Neural progenitor cell (in vitro differentiated cells): ENCODE measurements at regions not wholly inside any gene's neighbourhood (a gene's known extent, or its start where the extent isn't known, plus 50 kb on each side); places are given as distances from the start of the nearest gene placed in this dataset.

Source experiments
- DNase-seq: peaks from one replicate; pipeline ENCODE4 v3.0.0-alpha.2; 2016; ENCODE audit warnings: low spot score
- H2AFZ ChIP-seq: fragments of 200-600 bp; sonication (generic); replicated peaks from 2 replicates; pipeline ENCODE4 v1.6.1; 2016; ENCODE audit warnings: antibody characterized with exemption
- H3F3A ChIP-seq: fragments of 200-600 bp; sonication (generic); 2 replicates; pipeline ENCODE4 v1.6.1; 2016; ENCODE audit warnings: antibody characterized with exemption, low read depth
- H3K27ac ChIP-seq: fragments of 200-600 bp; sonication (generic); 2 replicates; pipeline ENCODE4 v1.5.1; 2016; ENCODE audit warnings: mild to moderate bottlenecking
- H3K27me3 ChIP-seq: fragments of 200-600 bp; sonication (generic); 2 replicates; pipeline ENCODE4 v1.6.1; 2016; ENCODE audit warnings: mild to moderate bottlenecking, moderate library complexity
- H3K36me3 ChIP-seq: fragments of 200-600 bp; sonication (generic); 2 replicates; pipeline ENCODE4 v1.5.1; 2016
- H3K4me1 ChIP-seq: fragments of 200-600 bp; sonication (generic); 2 replicates; pipeline ENCODE4 v1.6.1; 2016; ENCODE audit warnings: mixed run types
- H3K4me2 ChIP-seq: fragments of 200-600 bp; sonication (generic); 2 replicates; pipeline ENCODE4 v1.6.1; 2016
- H3K4me3 ChIP-seq: fragments of 200-600 bp; sonication (generic); 2 replicates; pipeline ENCODE4 v1.5.1; 2016
- H3K79me2 ChIP-seq: fragments of 200-600 bp; sonication (generic); 2 replicates; pipeline ENCODE4 v1.6.1; 2016; ENCODE audit warnings: low read depth
- H3K9ac ChIP-seq: fragments of 200-600 bp; sonication (generic); 2 replicates; pipeline ENCODE4 v1.6.1; 2016
- H3K9me3 ChIP-seq: fragments of 200-600 bp; sonication (generic); 2 replicates; pipeline ENCODE4 v1.5.1; 2016; ENCODE audit warnings: low read depth
- H4K20me1 ChIP-seq: fragments of 200-600 bp; sonication (generic); 2 replicates; pipeline ENCODE4 v1.6.1; 2016; ENCODE audit warnings: low read depth
- H3K27ac Mint-ChIP-seq: 3 replicates; pipeline ENCODE4 v1.8.0; 2021; ENCODE audit warnings: mixed read lengths
- H3K27me3 Mint-ChIP-seq: 2 replicates; pipeline ENCODE4 v1.8.0; 2022; ENCODE audit warnings: low read depth, mild to moderate bottlenecking, inconsistent platforms, moderate library complexity, mixed read lengths; ENCODE audit not compliant: insufficient read depth
- H3K36me3 Mint-ChIP-seq: 3 replicates; pipeline ENCODE4 v1.8.0; 2021; ENCODE audit warnings: mixed read lengths
- H3K4me1 Mint-ChIP-seq: 3 replicates; pipeline ENCODE4 v1.8.0; 2021; ENCODE audit warnings: mixed read lengths
- H3K4me3 Mint-ChIP-seq: 3 replicates; pipeline ENCODE4 v1.8.0; 2021; ENCODE audit warnings: mild to moderate bottlenecking, moderate library complexity, mixed read lengths
- H3K9me3 Mint-ChIP-seq: 3 replicates; pipeline ENCODE4 v1.8.0; 2020; ENCODE audit warnings: mixed read lengths
- EZH2 ChIP-seq: fragments of 200-600 bp; sonication (generic); IDR thresholded peaks from 2 replicates; pipeline ENCODE4 v1.6.1; 2017; ENCODE audit warnings: antibody characterized with exemption, mild to moderate bottlenecking, moderate library complexity
- EZH2phosphoT487 ChIP-seq: fragments of 200-600 bp; sonication (generic); IDR thresholded peaks from 2 replicates; pipeline ENCODE4 v1.6.1; 2017; ENCODE audit warnings: antibody characterized with exemption
- TF ChIP-seq, protein P1 (sequence below): fragments of 200-600 bp; sonication (generic); IDR thresholded peaks from 2 replicates; pipeline ENCODE4 v1.5.1; 2017; ENCODE audit warnings: antibody characterized with exemption, mild to moderate bottlenecking

DNA sequence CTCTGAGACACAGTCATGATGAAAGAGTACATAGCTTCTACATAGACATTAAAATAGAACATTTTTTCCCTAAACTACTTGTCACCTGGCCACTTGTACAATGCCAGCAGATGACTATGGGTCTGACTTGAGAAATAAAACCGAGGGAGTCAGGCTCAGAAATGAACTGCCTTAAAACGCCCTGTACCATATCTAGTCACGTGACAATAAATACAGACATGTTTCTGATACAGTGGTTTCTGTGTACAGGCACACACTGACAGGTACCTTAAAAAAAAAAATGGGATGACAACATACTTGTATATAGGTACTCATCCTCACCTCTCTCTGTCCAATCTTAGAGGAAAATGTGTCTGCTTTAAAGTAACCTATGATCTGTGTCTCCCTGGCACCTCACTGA lies 144.1 kb downstream of the SH3BGRL2 start:
- Histone ChIP-seq H3F3A (no peaks in the 10 kb centered on the region), H3K9me3 (no peaks in the 10 kb centered on the region), H3K4me1 (peaks cover 13% of the 10 kb centered on the region), H3K36me3 (no peaks in the 10 kb centered on the region), H3K79me2 (no peaks in the 10 kb centered on the region), H2AFZ (no peak overlapping the region), H4K20me1 (no peaks in the 10 kb centered on the region), H3K9ac (no peak overlapping the region), H3K27me3 (no peaks in the 10 kb centered on the region), H3K4me2 (no peak overlapping the region), H3K4me3 (no peak overlapping the region), H3K27ac (no peak overlapping the region)
- DNase-seq: no peak
- H3K9me3 Mint-ChIP-seq: peaks cover 4% of the 10 kb centered on the region
- TF ChIP-seq, protein P1, sequence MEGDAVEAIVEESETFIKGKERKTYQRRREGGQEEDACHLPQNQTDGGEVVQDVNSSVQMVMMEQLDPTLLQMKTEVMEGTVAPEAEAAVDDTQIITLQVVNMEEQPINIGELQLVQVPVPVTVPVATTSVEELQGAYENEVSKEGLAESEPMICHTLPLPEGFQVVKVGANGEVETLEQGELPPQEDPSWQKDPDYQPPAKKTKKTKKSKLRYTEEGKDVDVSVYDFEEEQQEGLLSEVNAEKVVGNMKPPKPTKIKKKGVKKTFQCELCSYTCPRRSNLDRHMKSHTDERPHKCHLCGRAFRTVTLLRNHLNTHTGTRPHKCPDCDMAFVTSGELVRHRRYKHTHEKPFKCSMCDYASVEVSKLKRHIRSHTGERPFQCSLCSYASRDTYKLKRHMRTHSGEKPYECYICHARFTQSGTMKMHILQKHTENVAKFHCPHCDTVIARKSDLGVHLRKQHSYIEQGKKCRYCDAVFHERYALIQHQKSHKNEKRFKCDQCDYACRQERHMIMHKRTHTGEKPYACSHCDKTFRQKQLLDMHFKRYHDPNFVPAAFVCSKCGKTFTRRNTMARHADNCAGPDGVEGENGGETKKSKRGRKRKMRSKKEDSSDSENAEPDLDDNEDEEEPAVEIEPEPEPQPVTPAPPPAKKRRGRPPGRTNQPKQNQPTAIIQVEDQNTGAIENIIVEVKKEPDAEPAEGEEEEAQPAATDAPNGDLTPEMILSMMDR: no peak
- TF ChIP-seq EZH2phosphoT487: no peak
- TF ChIP-seq EZH2: no peak
- H3K4me3 Mint-ChIP-seq: no peak overlapping the region
- H3K27me3 Mint-ChIP-seq: no peaks in the 10 kb centered on the region
- peaks cover 6% of the 10 kb centered on the region for H3K4me1 Mint-ChIP-seq
- no peak overlapping the region for H3K27ac Mint-ChIP-seq
- no peaks in the 10 kb centered on the region for H3K36me3 Mint-ChIP-seq

DNA sequence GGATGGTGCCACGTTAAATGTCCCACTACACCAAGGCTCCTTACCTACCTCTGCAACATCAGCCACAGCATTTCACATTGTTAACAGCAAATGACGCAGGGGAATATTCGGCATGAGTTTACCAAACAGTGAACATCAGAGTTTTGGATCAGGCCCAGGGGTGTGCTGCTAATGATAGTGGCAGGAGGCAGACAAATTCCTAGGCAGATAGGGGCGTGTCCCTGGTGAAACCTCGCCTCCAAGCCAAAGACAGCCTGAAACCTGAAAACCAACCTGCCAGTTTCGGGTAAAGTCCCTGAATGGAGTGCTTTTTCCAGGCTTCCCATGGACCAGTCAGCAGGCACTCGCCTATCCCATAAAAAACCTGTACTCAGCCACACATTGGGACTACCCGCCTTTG lies 133.6 kb downstream of the SH3BGRL2 start:
- peaks cover 2% of the 10 kb centered on the region for H3K36me3 Mint-ChIP-seq
- H3K4me3 ChIP-seq: no peak overlapping the region
- H3F3A ChIP-seq: no peaks in the 10 kb centered on the region
- H3K4me3 Mint-ChIP-seq: no peak overlapping the region
- no peaks in the 10 kb centered on the region for H3K79me2 ChIP-seq
- no peaks in the 10 kb centered on the region for H3K4me1 Mint-ChIP-seq
- H3K27me3 Mint-ChIP-seq: no peaks in the 10 kb centered on the region
- no peak overlapping the region for H3K27ac ChIP-seq
- TF ChIP-seq EZH2phosphoT487 (no peak), EZH2 (no peak)
- TF ChIP-seq, protein P1: no peak
- no peak overlapping the region for H3K27ac Mint-ChIP-seq
- H2AFZ ChIP-seq: peak overlapping the region; percentile 46
- DNase-seq: no peak
- H3K9ac ChIP-seq: no peak overlapping the region
- H3K9me3 ChIP-seq: no peaks in the 10 kb centered on the region
- H3K4me1 ChIP-seq: no peaks in the 10 kb centered on the region
- no peaks in the 10 kb centered on the region for H3K27me3 ChIP-seq
- peaks cover 26% of the 10 kb centered on the region for H3K9me3 Mint-ChIP-seq
- no peak overlapping the region for H3K4me2 ChIP-seq
- H4K20me1 ChIP-seq: no peaks in the 10 kb centered on the region
- no peaks in the 10 kb centered on the region for H3K36me3 ChIP-seq

DNA sequence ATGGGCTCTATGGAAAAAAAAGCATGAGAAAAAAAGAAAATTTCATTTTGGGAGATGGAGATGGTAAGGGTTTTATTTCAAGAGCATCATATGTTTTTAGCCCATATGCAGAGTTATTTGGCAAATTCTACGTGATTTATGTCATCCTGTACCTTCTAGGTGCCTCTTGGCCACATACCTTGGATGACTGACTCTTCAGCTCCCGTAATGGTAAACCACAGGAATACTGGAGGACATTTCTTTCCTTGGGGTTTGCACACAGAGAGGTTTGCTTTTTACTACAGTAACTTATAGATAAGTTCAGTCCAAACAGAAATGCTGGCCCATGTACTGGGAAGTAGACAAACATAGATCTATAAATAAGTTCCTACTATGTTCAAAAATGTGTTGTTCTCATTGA lies 132.2 kb downstream of the SH3BGRL2 start:
- TF ChIP-seq EZH2phosphoT487 (no peak), EZH2 (no peak)
- TF ChIP-seq, protein P1: no peak
- no peak overlapping the region for H3K27ac Mint-ChIP-seq
- no peaks in the 10 kb centered on the region for H3K36me3 Mint-ChIP-seq
- Histone ChIP-seq H3K4me1 (no peaks in the 10 kb centered on the region), H3K9me3 (no peaks in the 10 kb centered on the region), H3F3A (no peaks in the 10 kb centered on the region), H3K27ac (no peak overlapping the region), H3K36me3 (no peaks in the 10 kb centered on the region), H3K9ac (no peak overlapping the region), H3K4me3 (no peak overlapping the region), H3K4me2 (no peak overlapping the region), H3K27me3 (no peaks in the 10 kb centered on the region), H2AFZ (no peak overlapping the region), H3K79me2 (no peaks in the 10 kb centered on the region), H4K20me1 (no peaks in the 10 kb centered on the region)
- H3K9me3 Mint-ChIP-seq: peaks cover 16% of the 10 kb centered on the region
- no peaks in the 10 kb centered on the region for H3K27me3 Mint-ChIP-seq
- H3K4me3 Mint-ChIP-seq: no peak overlapping the region
- H3K4me1 Mint-ChIP-seq: peaks cover 4% of the 10 kb centered on the region
- DNase-seq: no peak
